Left lung (tissue), 4 donors: ENCODE measurements at regions not wholly inside any gene's neighbourhood (a gene's known extent, or its start where the extent isn't known, plus 50 kb on each side); places are given as distances from the start of the nearest gene placed in this dataset.

Source experiments
- ATAC-seq: fragments of 200-7000 bp; cut with Tn5 transposase; one replicate; pipeline ENCODE4 v1.9.1; 2020; ENCODE audit warnings: moderate library complexity
- DNase-seq, 4 donors: peaks; one replicate each; pipeline ENCODE4 v3.0.0-alpha.2; 2013 to 2020
- H3K27ac ChIP-seq, 2 donors: fragments of 200-600 bp; sonication (generic) in 1 of 2; one replicate each; pipeline versions ENCODE4 v1.5.0 to v1.8.0; 2020 to 2021
- H3K27me3 ChIP-seq, 2 donors: fragments of 200-600 bp; sonication (generic) in 1 of 2; one replicate each; pipeline versions ENCODE4 v1.5.0 to v1.8.0; 2020 to 2021
- H3K36me3 ChIP-seq, 2 donors: fragments of 200-600 bp; sonication (generic) in 1 of 2; one replicate each; pipeline versions ENCODE4 v1.5.0 to v1.8.0; 2020 to 2021
- H3K4me1 ChIP-seq, 2 donors: fragments of 200-600 bp; one replicate each; pipeline ENCODE4 v1.8.0; 2021
- H3K4me3 ChIP-seq, 2 donors: fragments of 200-600 bp; sonication (generic) in 1 of 2; one replicate each; pipeline versions ENCODE4 v1.5.0 to v1.8.0; 2020 to 2021; ENCODE audit warnings: mild to moderate bottlenecking in 1 of 2
- H3K9me3 ChIP-seq, 2 donors: fragments of 200-600 bp; sonication (generic) in 1 of 2; one replicate each; pipeline versions ENCODE4 v1.5.0 to v1.8.0; 2020 to 2021
- CTCF ChIP-seq, 2 donors: fragments of 200-600 bp; sonication (generic) in 1 of 2; IDR thresholded peaks; one replicate each; pipeline versions ENCODE4 v1.5.0 to v1.8.0; 2021; ENCODE audit warnings: antibody characterized with exemption in 2 of 2
- intact Hi-C, 2 donors: fragments of 100-400 bp; cut with DNase I; formaldehyde crosslinking; loops; one replicate each; pipeline versions ENCODE4 v1.11.2 to v1.14.2; 2022
- donor health status: DM: no; HTN: yes; CAD: no.
- donor health status: DM: no; HTN: no; CAD: no.

DNA sequence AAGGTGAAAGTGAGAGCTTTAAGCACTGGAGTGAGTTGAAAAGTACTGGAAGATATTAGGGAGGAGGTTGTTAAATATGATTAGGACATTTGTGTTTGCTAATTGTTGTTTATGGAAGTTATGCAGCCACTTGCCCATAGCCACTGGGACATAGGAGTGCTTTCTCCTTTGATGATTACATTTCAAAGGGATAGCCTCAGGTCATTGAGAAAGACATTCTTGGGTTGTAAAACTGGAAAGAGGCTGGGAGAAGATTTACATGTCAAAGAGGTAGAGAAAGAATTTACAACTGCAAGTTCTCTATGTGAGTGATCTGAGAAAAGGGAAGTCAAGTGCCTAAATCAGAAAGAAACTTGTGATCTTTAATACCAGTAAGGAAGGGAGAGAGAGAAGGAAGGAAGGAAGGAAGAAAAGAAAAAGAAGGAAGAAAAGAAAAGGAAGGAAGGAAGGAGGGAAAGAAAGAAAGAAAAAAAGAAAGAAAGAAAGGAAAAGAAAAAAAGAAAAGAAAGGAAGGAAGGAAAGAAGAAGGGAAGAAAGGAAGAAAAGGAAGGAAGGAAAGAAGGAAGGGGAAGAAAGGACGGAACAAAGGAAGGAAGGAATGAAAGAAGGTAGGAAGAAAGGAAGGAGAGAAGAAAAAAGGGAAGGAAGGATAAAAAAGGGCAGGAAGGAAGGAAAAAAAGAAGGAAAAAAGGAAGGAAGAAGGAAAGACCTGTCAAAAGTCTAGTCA lies 284.6 kb upstream of the DPYD start:
- intact Hi-C loops = no loop called here
- DNase-seq (no peak), ATAC-seq (no peak)
- no peak for TF ChIP-seq CTCF (IDR thresholded peaks at IDR 0.05)
- no peaks in the 10 kb centered on the region for H3K4me1 ChIP-seq
- H3K4me3 ChIP-seq = no peak overlapping the region
- H3K27me3 ChIP-seq = no peaks in the 10 kb centered on the region
- H3K36me3 ChIP-seq = no peaks in the 10 kb centered on the region
- no peak overlapping the region for H3K27ac ChIP-seq
- H3K9me3 ChIP-seq = no peaks in the 10 kb centered on the region

- Histone ChIP-seq H3K27ac (no peak overlapping the region), H3K4me1 (no peaks in the 10 kb centered on the region), H3K36me3 (no peaks in the 10 kb centered on the region), H3K27me3 (no peaks in the 10 kb centered on the region), H3K9me3 (no peaks in the 10 kb centered on the region), H3K4me3 (no peak overlapping the region)
- TF ChIP-seq CTCF (IDR thresholded peaks at IDR 0.05) = no peak
- intact Hi-C loops = no loop called here
- DNase-seq (no peak), ATAC-seq (no peak)
Measured at GRCh38 chr1:98203466-98203865, 282.6 kb upstream of the DPYD start.

DNA sequence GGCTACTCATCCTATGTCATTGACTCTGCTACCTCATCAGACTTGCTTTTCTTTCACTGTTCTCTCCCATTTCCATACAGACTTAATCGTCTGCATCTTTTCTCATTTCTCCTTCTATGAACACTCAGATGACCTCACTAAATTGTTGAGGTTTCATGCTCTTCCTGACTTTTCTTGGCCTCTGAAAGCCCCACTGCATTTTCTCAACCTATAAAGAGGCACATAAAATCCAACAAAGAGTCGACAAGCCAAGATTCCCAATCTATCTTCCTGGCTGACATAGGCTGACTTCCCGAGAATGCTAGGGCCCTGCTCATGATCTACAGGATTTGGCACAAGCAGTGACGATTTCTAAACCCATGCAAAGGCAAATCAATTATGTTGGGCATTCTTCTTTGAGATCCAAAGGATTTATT lies 280.8 kb upstream of the DPYD start:
- H3K36me3 ChIP-seq = no peaks in the 10 kb centered on the region
- H3K4me3 ChIP-seq = no peak overlapping the region
- ATAC-seq (no peak), DNase-seq (no peak)
- H3K27ac ChIP-seq = no peak overlapping the region
- no peak for TF ChIP-seq CTCF (IDR thresholded peaks at IDR 0.05)
- H3K9me3 ChIP-seq = no peaks in the 10 kb centered on the region
- no peaks in the 10 kb centered on the region for H3K4me1 ChIP-seq
- intact Hi-C loops = no loop called here
- no peaks in the 10 kb centered on the region for H3K27me3 ChIP-seq

DNA sequence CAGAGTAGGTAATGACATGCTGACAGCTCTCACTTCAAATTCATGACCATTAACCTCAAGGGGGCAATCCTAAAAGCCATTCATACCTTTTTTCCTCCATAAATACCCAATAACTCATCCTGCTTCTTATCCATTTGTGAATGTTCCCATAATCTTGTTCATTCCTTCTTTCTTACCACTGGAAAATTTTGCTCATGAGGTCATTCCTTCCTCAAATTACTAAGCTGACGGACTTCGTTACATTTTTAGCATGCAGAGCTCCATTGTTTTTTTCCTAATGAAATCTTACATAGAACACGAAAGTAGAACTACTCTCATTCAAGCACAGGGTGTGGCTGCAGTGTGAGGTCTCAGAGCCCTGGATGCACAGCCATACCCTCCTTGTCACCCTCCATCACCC lies 276.5 kb upstream of the DPYD start:
- no peak for ATAC-seq
- TF ChIP-seq CTCF (IDR thresholded peaks at IDR 0.05) = no peak

DNA sequence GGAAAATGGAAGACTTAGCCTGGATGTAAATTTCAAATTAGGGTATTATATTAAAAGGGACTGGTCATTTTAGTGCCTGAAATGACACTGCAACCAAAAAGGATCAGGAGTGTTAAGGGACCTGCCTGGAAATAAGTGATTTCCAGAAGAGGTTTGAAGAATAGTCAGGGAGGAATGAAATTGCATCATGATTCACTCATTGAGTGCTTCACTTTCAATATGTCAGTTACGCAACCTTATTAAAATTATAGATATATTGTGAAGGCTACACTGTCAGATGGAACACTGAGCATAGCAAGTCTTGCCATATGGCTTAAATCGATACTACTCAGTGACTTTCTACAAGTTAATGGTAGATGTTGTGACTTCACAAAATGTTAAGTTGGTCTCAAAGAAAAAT lies 275.2 kb upstream of the DPYD start:
- no peak for DNase-seq
- H3K27ac ChIP-seq = no peak overlapping the region
- no peaks in the 10 kb centered on the region for H3K36me3 ChIP-seq
- no peak for TF ChIP-seq CTCF (IDR thresholded peaks at IDR 0.05)
- no peaks in the 10 kb centered on the region for H3K9me3 ChIP-seq
- H3K4me1 ChIP-seq = no peaks in the 10 kb centered on the region
- H3K27me3 ChIP-seq = no peaks in the 10 kb centered on the region
- intact Hi-C loops = no loop called here
- H3K4me3 ChIP-seq = no peak overlapping the region
- ATAC-seq = no peak

More for the DNA sequence above, 276.5 kb upstream of the DPYD start:
- no peaks in the 10 kb centered on the region for H3K9me3 ChIP-seq
- no peaks in the 10 kb centered on the region for H3K27me3 ChIP-seq
- intact Hi-C loops = no loop called here
- H3K4me3 ChIP-seq = no peak overlapping the region
- H3K4me1 ChIP-seq = no peaks in the 10 kb centered on the region
- H3K36me3 ChIP-seq = no peaks in the 10 kb centered on the region
- DNase-seq = no peak
- H3K27ac ChIP-seq = no peak overlapping the region
